Dermis microvascular lymphatic vessel endothelial cell (primary cell): ENCODE measurements at regions not wholly inside any gene's neighbourhood (a gene's known extent, or its start where the extent isn't known, plus 50 kb on each side); places are given as distances from the start of the nearest gene placed in this dataset.

Source experiments
- DNase-seq, 2 donors: peaks; one replicate each; pipeline versions ENCODE4 v3.0.0 to v3.0.0-alpha.2; 2010; ENCODE audit warnings: low read depth in 2 of 2

GRCh38 chr3:71979175-71979574, 194.2 kb upstream of the PROK2 start:
- DNase-seq = no peak

- DNase-seq = no peak
Observed at GRCh38 chr3:71978150-71978721, 193.3 kb upstream of the PROK2 start.

DNA sequence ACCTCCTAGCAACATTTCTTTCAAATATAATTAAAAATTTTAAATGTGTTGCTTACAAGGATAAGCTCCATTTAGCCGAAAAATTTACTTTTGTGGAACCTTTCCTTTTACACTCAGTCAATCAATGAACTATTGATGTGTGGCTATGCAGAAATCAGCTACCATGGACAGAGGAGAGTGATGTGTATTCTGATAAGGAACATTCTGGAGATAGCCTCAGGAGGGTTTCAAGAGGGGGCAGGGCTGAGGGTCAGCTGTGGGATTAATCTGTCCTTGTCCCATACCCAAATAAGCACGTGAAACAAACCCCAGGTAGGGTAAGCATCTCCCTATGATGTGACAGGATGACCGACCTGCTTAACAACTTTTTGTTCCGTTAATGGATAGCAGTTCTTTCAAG, 192.6 kb upstream of the PROK2 start:
- no peak for DNase-seq

DNA sequence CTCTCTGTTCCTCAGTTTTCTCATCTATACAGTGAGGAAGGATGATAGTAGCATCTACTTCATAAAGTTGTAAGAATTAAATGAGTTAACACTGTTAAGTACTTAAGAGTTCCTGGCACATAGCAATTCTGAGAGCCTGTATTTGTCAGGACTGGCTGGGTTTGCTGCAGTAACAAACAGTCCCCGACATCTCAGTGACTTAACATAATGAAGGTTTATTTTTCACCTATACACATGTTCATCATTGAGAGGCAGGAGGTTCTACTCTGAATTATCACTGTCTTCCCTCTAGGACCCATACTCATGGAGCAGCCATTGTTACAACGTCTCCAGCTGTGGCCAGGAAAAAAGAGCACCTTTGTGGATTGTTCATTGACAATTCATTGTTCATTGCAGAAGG, 190.6 kb upstream of the PROK2 start:
- no peak for DNase-seq

DNA sequence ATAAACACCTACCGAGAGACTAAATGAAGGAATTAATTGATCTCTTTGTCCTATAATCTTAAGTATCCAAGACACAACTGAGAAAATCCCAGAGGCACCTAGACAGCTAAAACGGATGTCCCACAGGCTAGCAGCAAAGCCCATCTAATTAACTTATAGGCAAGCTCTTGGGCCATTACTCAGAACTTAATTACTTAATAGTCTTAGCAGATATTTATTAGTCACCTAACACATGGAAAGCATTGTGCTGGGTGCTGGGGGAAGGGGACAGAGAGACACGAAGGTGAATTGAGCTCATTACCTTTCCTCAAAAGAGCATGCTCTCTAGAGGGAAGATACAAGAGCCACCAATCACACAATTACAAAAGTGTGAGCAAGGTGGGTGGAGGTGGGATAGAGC, 189.8 kb upstream of the PROK2 start:
- DNase-seq = no peak

- no peak for DNase-seq
Observed at GRCh38 chr3:71973274-71974030, 188.5 kb upstream of the PROK2 start.

GRCh38 chr3:71972031-71972430, 187.1 kb upstream of the PROK2 start:
- no peak for DNase-seq

DNA sequence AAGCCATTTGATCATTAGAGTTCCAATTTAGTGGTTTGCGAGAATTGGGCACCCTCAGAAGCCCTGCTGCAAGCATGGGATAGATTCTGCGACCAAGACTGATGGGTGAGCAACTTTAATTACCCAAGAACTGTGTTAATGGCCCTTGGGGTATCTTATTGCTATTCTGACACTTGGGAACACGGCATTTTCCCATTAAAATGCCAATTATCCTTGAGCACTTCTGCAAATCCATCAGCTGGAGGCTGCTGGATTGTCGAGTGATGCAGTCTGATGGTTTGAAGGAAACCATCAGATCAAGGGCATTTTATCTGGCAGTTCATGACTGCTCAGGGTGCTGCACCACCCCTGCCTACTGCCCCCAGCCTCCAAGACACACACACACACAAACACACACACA, 183.6 kb upstream of the PROK2 start:
- no peak for DNase-seq

DNA sequence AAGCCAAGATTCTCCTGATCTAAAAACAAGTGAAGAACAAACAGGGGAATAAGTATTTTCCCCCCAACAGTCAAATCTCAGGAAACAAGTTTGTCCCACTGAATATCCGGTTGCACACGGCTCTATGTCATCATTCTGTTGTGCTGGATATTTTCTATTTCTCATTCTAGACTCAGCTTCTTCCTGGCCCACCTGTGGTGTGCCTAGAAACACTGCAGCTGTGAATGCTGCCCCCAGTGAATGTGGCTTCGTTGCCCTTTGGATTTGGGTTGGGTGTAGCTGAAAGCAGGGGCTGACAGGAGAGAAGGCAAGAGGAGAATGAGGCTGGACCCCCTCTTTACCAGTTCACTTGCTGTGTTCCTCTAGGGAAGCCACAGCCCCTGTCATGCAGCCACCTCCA, 181.2 kb upstream of the PROK2 start:
- no peak for DNase-seq

GRCh38 chr3:71964170-71964569, 179.2 kb upstream of the PROK2 start:
- no peak for DNase-seq

DNA sequence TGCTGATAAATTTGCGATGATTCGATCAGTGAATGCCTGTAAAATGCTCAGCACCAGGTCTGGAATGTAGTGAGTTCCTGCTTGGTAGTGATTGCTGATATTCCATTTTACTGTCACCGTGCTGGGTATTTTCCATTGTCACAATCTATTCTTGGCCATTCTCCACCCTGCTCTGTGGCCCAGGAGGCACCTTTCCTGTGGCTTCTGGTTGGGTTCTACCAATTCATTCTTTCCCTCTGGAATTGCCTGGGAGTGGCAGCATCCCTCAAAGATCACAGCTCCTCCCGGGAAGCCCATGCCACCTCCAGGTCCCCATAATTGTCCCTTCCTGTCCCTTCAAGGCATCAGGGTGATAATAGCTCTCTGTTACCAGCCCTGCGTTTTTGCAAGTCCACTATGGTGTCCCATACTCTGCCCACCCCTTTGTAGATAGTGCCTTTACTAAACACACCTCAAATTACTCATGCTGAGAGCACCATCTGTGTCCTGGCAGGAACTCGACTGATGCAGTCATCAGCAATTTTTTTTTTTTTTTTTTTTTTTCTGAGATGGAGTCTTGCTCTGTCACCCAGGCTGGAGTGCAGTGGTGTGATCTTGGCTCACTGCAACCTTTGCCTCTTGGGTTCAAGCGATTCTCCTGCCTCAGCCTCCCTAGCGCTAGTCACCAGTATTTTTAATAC, 177.8 kb upstream of the PROK2 start:
- DNase-seq = no peak

DNA sequence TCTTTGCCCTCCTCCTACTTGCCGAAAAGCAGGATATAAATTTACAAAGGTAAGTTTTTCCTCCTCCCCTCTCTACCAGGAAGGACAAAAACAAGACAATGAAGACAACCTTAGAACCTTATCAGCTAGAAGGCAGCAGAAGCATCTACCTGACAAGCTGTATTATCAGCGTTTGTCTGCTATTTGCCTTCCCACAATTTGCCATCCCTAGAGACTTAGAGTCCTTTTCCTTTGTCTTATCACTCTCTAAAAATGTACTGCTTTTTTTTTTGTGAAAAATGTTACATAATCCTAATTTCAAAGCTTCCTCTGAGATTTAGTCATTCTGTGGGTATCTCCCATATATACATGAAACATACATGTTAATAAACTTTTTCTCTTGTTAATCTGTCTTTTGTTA, 176.9 kb upstream of the PROK2 start:
- no peak for DNase-seq

- no peak for DNase-seq
Observed at GRCh38 chr3:71961378-71961777, 176.4 kb upstream of the PROK2 start.

- no peak for DNase-seq
Observed at GRCh38 chr3:71958533-71958932, 173.6 kb upstream of the PROK2 start.

DNA sequence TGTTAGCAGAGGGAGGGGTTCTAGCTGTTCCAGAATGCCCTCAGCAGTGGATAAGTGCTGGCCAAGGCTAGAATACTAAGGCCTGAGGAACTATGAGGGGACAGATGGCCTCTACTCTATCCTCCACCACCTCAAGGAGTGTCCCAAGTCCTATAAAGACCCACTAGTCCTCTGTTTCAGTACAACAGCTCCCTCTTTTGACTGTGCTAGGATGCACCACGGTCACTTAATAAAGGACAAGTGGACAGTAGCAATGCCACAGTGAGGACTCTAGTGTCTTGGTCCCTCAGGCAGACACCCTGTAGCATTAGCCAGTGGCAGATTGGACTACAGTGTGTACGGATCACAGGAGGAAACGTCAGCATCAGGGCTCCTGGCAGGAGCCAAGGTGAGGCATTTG, 171.8 kb upstream of the PROK2 start:
- no peak for DNase-seq

GRCh38 chr3:71956069-71956340, 171.1 kb upstream of the PROK2 start:
- DNase-seq = no peak

DNA sequence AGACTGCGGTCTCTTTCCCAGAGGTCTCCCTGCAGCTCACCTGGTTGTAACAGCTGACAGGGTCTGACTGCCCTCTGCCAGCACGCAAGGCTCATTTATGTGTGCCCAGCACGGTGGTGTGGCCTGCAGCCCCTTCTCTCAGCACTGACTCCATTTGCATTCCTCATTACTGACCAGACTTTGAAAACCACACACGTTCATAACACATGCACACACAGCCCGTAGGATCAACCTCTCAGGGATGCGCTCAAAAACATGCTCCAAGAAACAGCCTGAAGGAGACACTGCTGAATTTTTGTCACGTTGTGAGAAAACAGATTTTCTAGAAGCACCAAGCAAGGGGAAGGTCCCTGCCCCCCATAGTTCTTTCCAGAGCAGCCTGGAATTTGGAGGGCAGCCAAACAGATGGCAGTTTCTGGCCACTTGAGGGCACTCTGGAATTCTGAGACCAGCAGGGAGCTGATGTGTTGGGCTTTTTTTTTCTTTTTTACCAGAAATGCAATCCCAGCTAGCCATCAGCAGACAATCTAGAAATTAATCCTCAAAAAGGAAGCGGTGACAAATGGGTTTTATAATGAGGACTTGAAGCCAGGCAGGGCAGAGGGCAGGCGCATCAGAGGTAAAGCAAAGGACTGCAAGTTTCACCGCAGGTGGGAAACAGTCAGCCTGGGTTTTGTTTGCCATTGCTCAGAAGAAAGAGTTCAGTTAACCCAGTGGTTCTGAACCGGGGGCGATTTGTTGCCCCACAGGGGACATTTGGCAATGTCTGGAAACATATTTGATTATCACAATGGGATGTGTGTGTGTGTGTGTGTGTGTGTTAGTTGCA, 170.5 kb upstream of the PROK2 start:
- peak; percentile 69 to 76 for DNase-seq

- DNase-seq = no peak
Observed at GRCh38 chr3:71951842-71952241, 166.9 kb upstream of the PROK2 start.

DNA sequence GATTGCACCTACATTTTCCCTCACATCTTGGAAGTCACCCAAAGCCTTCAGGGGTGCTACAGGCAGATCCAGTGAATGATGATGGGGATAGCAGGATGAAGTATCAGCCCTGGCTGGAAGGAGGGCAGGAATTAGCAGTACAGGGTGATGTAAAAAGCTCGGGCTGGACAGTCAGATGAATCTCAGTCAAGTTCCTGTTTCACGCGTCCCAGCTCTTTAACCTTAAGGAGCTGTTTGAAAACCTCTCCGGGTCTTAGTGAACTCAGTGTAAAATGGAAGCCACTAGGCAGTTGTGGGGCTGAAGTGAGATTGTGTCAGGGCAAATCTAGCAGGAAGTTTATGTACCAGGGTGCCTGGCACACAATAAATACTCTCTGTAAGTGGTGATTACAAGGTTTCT, 166.4 kb upstream of the PROK2 start:
- DNase-seq = no peak

DNA sequence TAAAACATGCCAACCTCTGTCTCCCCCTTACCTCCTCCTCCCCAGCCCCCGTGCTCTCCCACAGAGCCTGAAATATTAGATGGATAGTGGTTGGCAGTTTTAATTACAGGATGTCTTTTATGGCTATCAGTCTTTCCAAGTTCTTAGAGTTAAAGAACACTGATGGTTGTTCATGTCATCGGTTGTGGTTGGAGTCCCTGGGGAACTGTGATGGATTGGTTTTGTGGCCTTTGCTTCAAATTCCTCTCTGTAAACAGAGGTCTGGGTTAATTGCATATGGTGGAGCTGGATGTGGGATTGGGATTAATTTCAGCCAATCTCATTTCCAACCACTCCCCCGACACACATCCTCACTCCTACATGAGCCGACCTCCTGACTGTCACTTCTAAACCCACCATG, 164.5 kb upstream of the PROK2 start:
- DNase-seq = no peak

DNA sequence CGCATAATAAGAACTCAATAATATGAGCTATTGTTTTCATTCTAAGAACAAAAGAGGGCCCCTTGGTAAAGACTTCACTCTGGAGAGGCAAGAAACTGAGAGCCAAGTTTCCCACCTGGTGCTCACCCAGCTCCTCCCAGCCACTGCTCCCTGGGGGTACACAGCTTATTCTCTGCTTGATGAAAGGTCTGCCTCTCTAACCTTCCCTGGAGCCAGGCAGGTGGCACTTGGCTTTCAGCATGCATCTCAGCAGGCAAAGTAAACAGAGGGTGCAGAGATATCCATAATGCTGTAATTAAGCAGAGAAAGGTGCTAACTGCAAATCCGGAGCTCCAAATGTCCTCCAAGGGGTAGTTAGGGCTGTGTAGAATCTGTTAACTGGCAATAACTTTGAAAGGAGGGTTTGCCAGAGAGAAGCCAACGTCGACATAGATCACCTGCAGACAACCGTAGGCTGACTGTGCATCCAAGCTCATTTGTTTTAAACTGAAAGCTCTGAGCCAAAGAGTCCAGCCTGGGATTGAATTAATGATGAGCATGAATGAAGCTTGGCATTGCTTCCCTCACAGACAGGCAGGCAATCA, 159.6 kb upstream of the PROK2 start:
- no peak for DNase-seq
